Smooth muscle cell (in vitro differentiated cells): ENCODE measurements at regions not wholly inside any gene's neighbourhood (a gene's known extent, or its start where the extent isn't known, plus 50 kb on each side); places are given as distances from the start of the nearest gene placed in this dataset.
"Not testable (repeated sequence)": the region's sequence is repeated elsewhere in the genome, so short reads cannot be mapped to it uniquely, and the experiment has no call there.

Source experiments
- DNase-seq: peaks from one replicate; lab custom pipeline; 2025; ENCODE audit not compliant: unreplicated experiment; lab: John Stamatoyannopoulos, UW
- H2AFZ ChIP-seq: fragments of 200-600 bp; sonication (generic); 2 replicates; pipeline ENCODE4 v1.6.0; 2016; ENCODE audit warnings: antibody characterized with exemption, low read depth, mild to moderate bottlenecking
- H3F3A ChIP-seq: fragments of 200-600 bp; sonication (generic); 2 replicates; pipeline ENCODE4 v1.6.0; 2017; ENCODE audit warnings: antibody characterized with exemption, low read depth
- H3K27ac ChIP-seq: fragments of 200-600 bp; sonication (generic); 2 replicates; pipeline ENCODE4 v1.5.1; 2016; ENCODE audit warnings: low read depth, mild to moderate bottlenecking
- H3K27me3 ChIP-seq: fragments of 200-600 bp; sonication (generic); 2 replicates; pipeline ENCODE4 v1.6.1; 2016; ENCODE audit warnings: low read depth, mild to moderate bottlenecking
- H3K36me3 ChIP-seq: fragments of 200-600 bp; sonication (generic); 2 replicates; pipeline ENCODE4 v1.5.1; 2016; ENCODE audit warnings: low read depth
- H3K4me1 ChIP-seq: fragments of 200-600 bp; sonication (generic); 2 replicates; pipeline ENCODE4 v1.5.1; 2016; ENCODE audit warnings: low read depth
- H3K4me2 ChIP-seq: fragments of 200-600 bp; sonication (generic); 2 replicates; pipeline ENCODE4 v1.6.0; 2016; ENCODE audit warnings: mild to moderate bottlenecking
- H3K4me3 ChIP-seq: fragments of 200-600 bp; sonication (generic); 2 replicates; pipeline ENCODE4 v1.5.1; 2016; ENCODE audit warnings: mild to moderate bottlenecking
- H3K79me2 ChIP-seq: fragments of 200-600 bp; sonication (generic); 2 replicates; pipeline ENCODE4 v1.6.0; 2016; ENCODE audit warnings: low read depth, mild to moderate bottlenecking
- H3K9ac ChIP-seq: fragments of 200-600 bp; sonication (generic); 2 replicates; pipeline ENCODE4 v1.6.0; 2016; ENCODE audit warnings: low read depth
- H3K9me3 ChIP-seq: fragments of 200-600 bp; sonication (generic); replicated peaks from 2 replicates; pipeline ENCODE4 v1.5.1; 2016; ENCODE audit warnings: low read depth
- H4K20me1 ChIP-seq: fragments of 200-600 bp; sonication (generic); 2 replicates; pipeline ENCODE4 v1.6.0; 2016; ENCODE audit warnings: low read depth
- WGBS: methylation state at CpG from one replicate; pipeline ENCODE4 v1.1.7; 2016; ENCODE audit warnings: low lambda C conversion rate; 5-methylcytosine and 5-hydroxymethylcytosine counted together
- TF ChIP-seq, protein P1 (sequence below): fragments of 200-600 bp; sonication (generic); IDR thresholded peaks from 2 replicates; pipeline ENCODE4 v1.5.1; 2017; ENCODE audit warnings: borderline replicate concordance, mild to moderate bottlenecking, antibody characterized with exemption; ENCODE audit not compliant: insufficient read depth, poor library complexity, severe bottlenecking

- Histone ChIP-seq H3K9ac (no peak overlapping the region), H3K4me2 (no peak overlapping the region), H3K4me3 (no peak overlapping the region), H3K9me3 (no peaks in the 10 kb centered on the region), H3K36me3 (no peaks in the 10 kb centered on the region), H3K79me2 (no peaks in the 10 kb centered on the region), H3K27ac (no peak overlapping the region), H3F3A (no peaks in the 10 kb centered on the region), H3K4me1 (no peaks in the 10 kb centered on the region), H4K20me1 (no peaks in the 10 kb centered on the region), H3K27me3 (no peaks in the 10 kb centered on the region), H2AFZ (no peak overlapping the region)
- TF ChIP-seq, protein P1, sequence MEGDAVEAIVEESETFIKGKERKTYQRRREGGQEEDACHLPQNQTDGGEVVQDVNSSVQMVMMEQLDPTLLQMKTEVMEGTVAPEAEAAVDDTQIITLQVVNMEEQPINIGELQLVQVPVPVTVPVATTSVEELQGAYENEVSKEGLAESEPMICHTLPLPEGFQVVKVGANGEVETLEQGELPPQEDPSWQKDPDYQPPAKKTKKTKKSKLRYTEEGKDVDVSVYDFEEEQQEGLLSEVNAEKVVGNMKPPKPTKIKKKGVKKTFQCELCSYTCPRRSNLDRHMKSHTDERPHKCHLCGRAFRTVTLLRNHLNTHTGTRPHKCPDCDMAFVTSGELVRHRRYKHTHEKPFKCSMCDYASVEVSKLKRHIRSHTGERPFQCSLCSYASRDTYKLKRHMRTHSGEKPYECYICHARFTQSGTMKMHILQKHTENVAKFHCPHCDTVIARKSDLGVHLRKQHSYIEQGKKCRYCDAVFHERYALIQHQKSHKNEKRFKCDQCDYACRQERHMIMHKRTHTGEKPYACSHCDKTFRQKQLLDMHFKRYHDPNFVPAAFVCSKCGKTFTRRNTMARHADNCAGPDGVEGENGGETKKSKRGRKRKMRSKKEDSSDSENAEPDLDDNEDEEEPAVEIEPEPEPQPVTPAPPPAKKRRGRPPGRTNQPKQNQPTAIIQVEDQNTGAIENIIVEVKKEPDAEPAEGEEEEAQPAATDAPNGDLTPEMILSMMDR: no peak
- no peak for DNase-seq
- WGBS: 87% methylated on average over 3 of the region's 3 CpGs
Measured at GRCh38 chr9:28127101-28127500, 553.8 kb upstream of the C9orf72 start.

- 54% methylated on average over 8 of the region's 8 CpGs for WGBS
- Histone ChIP-seq H3K9ac (no peak overlapping the region), H3K79me2 (no peaks in the 10 kb centered on the region), H2AFZ (no peak overlapping the region), H3K27ac (peak overlapping the region; percentile 74), H3F3A (peaks cover 10% of the 10 kb centered on the region), H4K20me1 (no peaks in the 10 kb centered on the region), H3K4me2 (peak overlapping the region; percentile 79), H3K27me3 (no peaks in the 10 kb centered on the region), H3K4me3 (no peak overlapping the region), H3K36me3 (no peaks in the 10 kb centered on the region), H3K9me3 (no peaks in the 10 kb centered on the region), H3K4me1 (peaks cover 24% of the 10 kb centered on the region)
- TF ChIP-seq, protein P1: no peak
- DNase-seq: no peak
Measured at GRCh38 chr9:28134446-28134976, 561.2 kb upstream of the C9orf72 start.

- WGBS: 5% methylated on average over 2 of the region's 2 CpGs
- no peaks in the 10 kb centered on the region for H3K27me3 ChIP-seq
- TF ChIP-seq, protein P1: no peak
- H3K79me2 ChIP-seq: no peaks in the 10 kb centered on the region
- H3F3A ChIP-seq: peaks cover 10% of the 10 kb centered on the region
- peak overlapping the region; percentile 79 for H3K4me2 ChIP-seq
- H2AFZ ChIP-seq: no peak overlapping the region
- no peaks in the 10 kb centered on the region for H3K36me3 ChIP-seq
- H3K9me3 ChIP-seq: no peaks in the 10 kb centered on the region
- H3K4me3 ChIP-seq: peak overlapping the region; percentile 32
- DNase-seq: no peak
- H3K9ac ChIP-seq: no peak overlapping the region
- H4K20me1 ChIP-seq: no peaks in the 10 kb centered on the region
- H3K27ac ChIP-seq: peak overlapping the region; percentile 74
- H3K4me1 ChIP-seq: peaks cover 24% of the 10 kb centered on the region
Measured at GRCh38 chr9:28135549-28135948, 562.3 kb upstream of the C9orf72 start.

DNA sequence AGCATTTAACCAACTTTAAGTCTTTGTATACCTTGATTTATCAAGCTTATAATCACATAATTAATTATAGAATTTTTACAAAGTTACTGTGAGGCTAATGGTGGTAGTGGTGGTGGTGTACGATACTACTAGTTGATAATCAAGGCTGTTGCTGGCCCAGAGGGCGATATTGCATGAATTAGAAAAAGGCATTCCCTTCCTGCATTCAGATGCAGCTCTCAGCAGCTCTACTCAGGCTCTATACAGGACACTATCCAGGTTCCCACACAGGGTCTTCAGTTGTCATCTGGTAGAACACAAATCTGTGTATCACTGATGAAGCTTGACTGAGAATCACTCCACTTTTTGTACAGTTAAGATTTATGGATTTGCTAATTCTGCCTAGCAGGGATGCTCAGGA, 562.8 kb upstream of the C9orf72 start:
- Histone ChIP-seq H2AFZ (no peak overlapping the region), H3K4me1 (peaks cover 24% of the 10 kb centered on the region), H3K4me2 (peak overlapping the region; percentile 79), H3K27me3 (no peaks in the 10 kb centered on the region), H3K9ac (no peak overlapping the region), H3K4me3 (no peak overlapping the region), H3F3A (peaks cover 10% of the 10 kb centered on the region), H4K20me1 (no peaks in the 10 kb centered on the region), H3K9me3 (no peaks in the 10 kb centered on the region), H3K27ac (peak overlapping the region; percentile 74), H3K79me2 (no peaks in the 10 kb centered on the region), H3K36me3 (no peaks in the 10 kb centered on the region)
- TF ChIP-seq, protein P1: no peak
- no peak for DNase-seq
- WGBS: 45% methylated on average over 2 of the region's 2 CpGs

DNA sequence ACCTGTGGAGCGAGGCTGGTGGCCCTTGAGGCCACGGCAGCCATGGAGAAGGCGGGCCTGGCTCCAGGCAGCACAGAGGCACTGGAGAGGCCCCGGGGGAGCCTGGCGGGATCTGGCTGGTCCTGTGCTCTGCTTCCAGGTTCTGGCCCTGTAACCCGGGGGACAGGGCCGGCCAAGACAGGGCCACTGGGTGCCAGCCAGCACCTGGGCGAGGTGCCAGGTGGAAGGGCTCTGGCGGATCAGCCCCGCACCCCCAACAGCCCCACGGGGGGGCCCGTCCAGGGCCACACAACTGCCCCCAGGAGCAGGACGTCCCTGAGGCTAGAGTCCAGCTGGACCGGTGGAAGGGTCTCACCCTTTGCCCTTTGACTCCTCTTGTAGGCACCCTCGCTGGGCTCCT, 574.1 kb upstream of the C9orf72 start:
- H3K9me3 ChIP-seq, H3K27ac ChIP-seq, DNase-seq, H2AFZ ChIP-seq, H3F3A ChIP-seq, H4K20me1 ChIP-seq, H3K27me3 ChIP-seq, H3K9ac ChIP-seq, H3K4me3 ChIP-seq, H3K4me1 ChIP-seq, H3K36me3 ChIP-seq, H3K79me2 ChIP-seq, H3K4me2 ChIP-seq: not testable (repeated sequence)
- WGBS: 96% methylated on average over 15 of the region's 15 CpGs
